ENCODE measurements at regions not wholly inside any gene's neighbourhood (a gene's known extent, or its start where the extent isn't known, plus 50 kb on each side); places are given as distances from the start of the nearest gene placed in this dataset.

- no peaks in the 10 kb centered on the region; a peak in 1 of 5 replicates for H3K9me3 Mint-ChIP-seq
- H2BK120ac ChIP-seq (ENCODE audit: low read depth, low read length, poor library complexity, severe bottlenecking), result no peak overlapping the region
- no CpG with 5 or more reads among the region's 2 CpGs for WGBS (ENCODE audit: extremely low coverage, insufficient read length, low lambda C conversion rate)
- H3K23ac ChIP-seq (ENCODE audit: insufficient read length, low read depth, low read length), result no peak overlapping the region
- H3T11ph ChIP-seq (ENCODE audit: low read length), result no peak overlapping the region
- H3K27ac Mint-ChIP-seq, result no peak overlapping the region
- no peak overlapping the region for H4K91ac ChIP-seq (ENCODE audit: insufficient read length, low read depth, low read length)
- H3K27me3 ChIP-seq (ENCODE audit: insufficient read depth, low read length), result no peaks in the 10 kb centered on the region
- H3K4me3 Mint-ChIP-seq, result no peak overlapping the region
- no peak overlapping the region for H2BK5ac ChIP-seq (ENCODE audit: insufficient read length, low read length)
- no peak overlapping the region for H3K4me2 ChIP-seq (ENCODE audit: insufficient read depth, insufficient read length, low read length)
- no peak overlapping the region for H3K27ac ChIP-seq (ENCODE audit: insufficient read length, low read depth, low read length)
- H3K9me3 ChIP-seq (ENCODE audit: control insufficient read depth, low read depth, low read length), result no peaks in the 10 kb centered on the region
- no peak overlapping the region for H3K14ac ChIP-seq (ENCODE audit: insufficient read depth, low read length)
- DNase-seq, result no peak
- no peak overlapping the region for H2BK20ac ChIP-seq (ENCODE audit: low read depth, low read length, poor library complexity, severe bottlenecking)
- H2BK12ac ChIP-seq (ENCODE audit: insufficient read length, low read depth, low read length), result no peak overlapping the region
- no peak overlapping the region for H3K9ac ChIP-seq (ENCODE audit: extremely low read depth, insufficient read length, low read length)
- no peaks in the 10 kb centered on the region for H3K27me3 Mint-ChIP-seq (ENCODE audit: low read depth)
- no peak overlapping the region for H4K5ac ChIP-seq (ENCODE audit: insufficient read length, low read depth, low read length)
- no peaks in the 10 kb centered on the region for H3K4me1 ChIP-seq (ENCODE audit: insufficient read depth, low read length)
- H3K56ac ChIP-seq (ENCODE audit: insufficient read length, low read depth, low read length), result no peak overlapping the region
- H3K18ac ChIP-seq (ENCODE audit: insufficient read length, low read depth, low read length), result no peak overlapping the region
- H3K4me1 Mint-ChIP-seq, result no peaks in the 10 kb centered on the region
- no peak overlapping the region for H2BK15ac ChIP-seq (ENCODE audit: low read depth, low read length)
- H2AK5ac ChIP-seq (ENCODE audit: insufficient read length, low read length), result no peak overlapping the region
- no peaks in the 10 kb centered on the region for H3K23me2 ChIP-seq (ENCODE audit: insufficient read length, low read depth, low read length, poor library complexity, severe bottlenecking)
- no peak overlapping the region for H2AFZ ChIP-seq (ENCODE audit: low read length)
- no peaks in the 10 kb centered on the region for H3K79me1 ChIP-seq (ENCODE audit: insufficient read depth, low read depth, low read length, poor library complexity, severe bottlenecking)
- no peaks in the 10 kb centered on the region for H3K79me2 ChIP-seq (ENCODE audit: insufficient read depth, low read length)
- no peak overlapping the region for H3K4ac ChIP-seq (ENCODE audit: low read depth, low read length)
- TF ChIP-seq CTCF (conservative IDR thresholded peaks at IDR 0.05), result no peak
- no peaks in the 10 kb centered on the region for H4K20me1 ChIP-seq (ENCODE audit: control insufficient read depth, insufficient read depth, insufficient read length)
- no peaks in the 10 kb centered on the region for H3K36me3 Mint-ChIP-seq (ENCODE audit: insufficient read depth in 1 of 3, low read depth in 3 of 3)
- H4K8ac ChIP-seq (replicated peaks; ENCODE audit: insufficient read length, low read depth, low read length), result no peak overlapping the region
Measured at GRCh38 chr13:58584610-58585009, 953.1 kb downstream of the PCDH17 start.
